Activated T-helper 1 cell treated with Interleukin-2 at 50 U/mL for 16 hours (primary cell): ENCODE measurements at regions not wholly inside any gene's neighbourhood (a gene's known extent, or its start where the extent isn't known, plus 50 kb on each side); places are given as distances from the start of the nearest gene placed in this dataset.
"Not testable (repeated sequence)": the region's sequence is repeated elsewhere in the genome, so short reads cannot be mapped to it uniquely, and the experiment has no call there.

ENCODE experiments used
- DNase-seq: peaks from one replicate; pipeline ENCODE4 v3.0.0-alpha.2; 2020; ENCODE audit warnings: low read depth

DNA sequence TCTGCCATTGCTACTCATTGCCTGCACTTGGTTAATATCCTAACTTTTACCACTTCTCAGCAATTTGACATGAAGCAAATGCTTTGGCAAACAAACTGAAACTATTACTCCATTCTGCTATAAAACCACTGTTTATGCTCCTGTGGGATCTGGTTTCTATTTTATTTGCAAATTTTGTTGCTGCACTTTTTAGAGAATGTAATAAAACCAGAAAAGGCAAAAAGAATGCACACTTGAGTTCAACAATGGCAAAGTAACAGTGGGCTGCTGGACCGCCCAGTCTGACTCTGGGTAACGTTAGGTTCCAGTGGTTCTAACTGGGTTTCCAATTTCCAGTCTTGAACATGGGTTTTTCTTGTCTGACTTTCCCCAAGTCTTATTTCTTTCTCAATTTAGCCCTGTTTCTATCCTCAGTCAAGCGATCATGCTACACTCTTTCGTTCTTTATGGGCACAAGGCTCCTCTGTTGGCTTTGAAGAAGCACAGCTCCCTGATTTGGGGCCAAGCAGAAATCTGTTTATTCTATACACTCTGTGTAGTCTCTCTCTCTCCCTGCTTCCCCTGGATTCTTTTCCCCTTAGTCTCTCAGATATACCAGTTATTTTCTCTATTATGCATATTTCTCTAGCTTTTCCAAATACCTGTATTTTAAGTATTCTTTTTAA is 129.2 kb upstream of the FAM3C start:
- no peak for DNase-seq

DNA sequence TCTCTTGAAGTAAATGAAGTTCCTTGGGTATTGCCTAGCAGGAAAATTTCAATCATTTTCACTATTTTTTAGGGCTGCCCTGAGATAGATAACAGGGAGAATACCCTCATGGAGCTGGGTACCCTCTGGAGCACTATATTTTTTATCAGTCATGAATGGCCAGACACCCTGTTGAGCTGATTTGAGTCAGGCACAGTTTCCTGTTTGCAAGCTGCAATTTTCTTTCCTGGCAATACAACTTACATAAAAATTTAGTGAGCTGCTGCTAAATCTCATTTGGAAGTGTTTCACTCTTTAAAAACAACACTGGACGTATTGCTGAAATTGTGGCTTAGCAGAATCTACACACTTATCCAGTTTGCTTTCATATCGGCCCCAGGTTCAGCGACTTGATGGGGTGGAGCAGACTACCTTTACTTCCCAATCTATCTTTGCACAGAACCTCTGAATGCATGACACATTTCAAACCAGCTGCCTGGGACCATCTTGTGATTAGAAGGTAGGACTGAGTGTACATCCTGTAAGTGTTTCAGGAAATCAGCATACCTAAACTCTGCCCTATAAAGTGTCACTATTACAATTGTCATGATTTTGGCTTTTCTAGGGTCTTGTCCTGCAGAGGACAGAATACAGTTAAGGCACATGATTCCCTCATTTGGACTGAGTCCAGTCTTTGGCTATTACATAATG is 125.7 kb upstream of the FAM3C start:
- no peak for DNase-seq

DNA sequence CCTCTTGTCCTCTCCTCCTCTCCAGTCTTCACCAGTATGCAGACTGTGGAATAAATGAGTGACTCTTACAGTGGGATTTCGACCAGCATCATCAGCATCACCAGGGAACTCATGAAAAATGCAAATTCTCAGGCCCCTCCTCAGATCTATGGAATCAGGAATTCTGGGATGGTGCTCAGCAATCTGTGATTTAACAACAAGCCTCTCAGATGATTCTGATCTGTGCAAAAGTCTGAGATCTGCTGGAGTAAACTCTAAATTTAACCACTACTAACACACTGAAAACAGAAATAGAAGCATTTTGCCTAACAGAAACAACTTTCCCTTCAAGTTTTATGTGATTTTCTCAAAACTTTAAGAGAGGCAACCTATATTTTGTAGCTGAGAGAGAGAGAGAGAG is 124.8 kb upstream of the FAM3C start:
- DNase-seq, result no peak

DNA sequence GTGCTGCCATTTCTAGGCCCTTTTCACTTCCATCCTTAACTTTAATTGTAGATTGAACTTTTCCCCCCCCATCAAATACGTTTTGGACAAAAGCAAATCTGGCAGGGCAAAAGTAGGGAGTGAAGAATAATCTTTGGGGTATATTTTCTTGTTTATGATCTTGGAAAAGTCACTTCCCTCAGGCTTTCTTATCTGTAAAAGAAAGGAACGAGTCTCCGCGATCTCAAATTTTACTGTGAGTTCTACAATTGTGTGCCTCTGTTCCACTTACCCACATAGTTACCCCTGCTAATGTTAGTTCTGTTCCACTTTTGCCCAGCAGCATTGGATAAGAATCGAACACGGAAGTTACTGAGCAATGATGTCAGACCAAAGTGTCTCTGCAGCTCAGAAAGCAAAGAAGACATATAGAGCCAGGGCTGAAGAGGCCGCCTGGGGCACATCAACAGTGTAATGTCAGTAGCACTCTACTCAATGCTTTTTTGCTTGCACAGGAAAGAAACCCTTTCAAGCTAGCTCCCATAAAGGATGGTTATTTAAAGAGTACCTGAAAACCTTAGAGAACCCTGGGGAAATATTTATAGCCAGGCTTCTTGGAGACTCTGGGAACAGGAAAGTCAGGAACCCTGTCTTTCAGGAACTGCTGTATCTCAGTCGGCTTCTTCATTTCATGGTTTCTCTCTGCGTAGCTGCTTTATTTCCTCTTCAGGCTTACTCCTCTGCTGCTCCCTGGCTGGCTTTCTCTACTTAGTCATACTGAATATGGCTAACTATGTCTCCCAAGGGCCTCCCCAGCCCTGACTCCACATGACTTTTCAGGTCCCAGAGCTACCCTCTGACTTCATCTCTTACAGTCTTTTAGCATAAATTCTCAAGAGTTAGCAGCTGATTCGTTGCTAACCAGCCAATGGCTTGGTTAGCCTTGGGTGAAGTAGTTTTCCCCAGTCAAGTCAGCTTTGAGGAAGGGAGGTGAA is 123.7 kb upstream of the FAM3C start:
- DNase-seq, result no peak

DNA sequence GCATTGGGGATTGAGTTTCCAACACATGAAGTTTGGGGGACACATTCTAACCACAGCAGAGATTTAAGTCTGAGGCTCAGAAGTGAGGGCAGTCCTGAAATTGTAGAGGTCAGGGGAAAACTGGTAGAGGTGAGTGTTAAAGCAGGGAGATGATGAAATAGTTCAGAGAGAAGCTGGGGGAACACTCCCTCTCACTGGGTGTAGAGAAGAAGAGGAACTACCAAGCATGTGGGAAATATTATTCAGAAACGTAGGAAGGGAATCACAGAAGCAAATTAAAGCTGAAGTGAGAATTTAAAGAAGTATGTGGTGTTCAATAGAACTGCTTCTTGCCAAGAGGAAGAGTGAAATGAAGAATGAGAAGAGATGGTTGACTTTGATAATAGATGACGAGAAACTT is 121.5 kb upstream of the FAM3C start:
- DNase-seq, result no peak

DNA sequence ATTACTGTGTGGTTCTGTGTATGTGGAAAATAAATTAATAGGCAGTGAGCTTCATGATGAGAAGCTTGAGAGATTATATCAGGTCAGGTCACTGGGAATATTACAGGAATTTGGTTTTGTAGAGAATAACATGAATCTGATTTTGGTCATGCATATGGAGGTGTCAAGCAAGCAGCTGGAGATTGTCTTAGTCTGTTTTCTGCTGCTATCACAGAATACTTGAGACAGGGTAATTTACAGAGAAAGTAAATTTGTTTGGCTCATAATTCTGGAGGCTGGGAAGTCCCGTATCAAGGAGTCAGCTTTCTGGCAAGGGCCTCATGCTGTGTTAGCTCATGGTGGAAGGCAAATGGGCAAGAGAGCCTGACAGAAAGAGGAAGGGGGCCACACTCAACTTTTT is 120.7 kb upstream of the FAM3C start:
- DNase-seq, result no peak

DNA sequence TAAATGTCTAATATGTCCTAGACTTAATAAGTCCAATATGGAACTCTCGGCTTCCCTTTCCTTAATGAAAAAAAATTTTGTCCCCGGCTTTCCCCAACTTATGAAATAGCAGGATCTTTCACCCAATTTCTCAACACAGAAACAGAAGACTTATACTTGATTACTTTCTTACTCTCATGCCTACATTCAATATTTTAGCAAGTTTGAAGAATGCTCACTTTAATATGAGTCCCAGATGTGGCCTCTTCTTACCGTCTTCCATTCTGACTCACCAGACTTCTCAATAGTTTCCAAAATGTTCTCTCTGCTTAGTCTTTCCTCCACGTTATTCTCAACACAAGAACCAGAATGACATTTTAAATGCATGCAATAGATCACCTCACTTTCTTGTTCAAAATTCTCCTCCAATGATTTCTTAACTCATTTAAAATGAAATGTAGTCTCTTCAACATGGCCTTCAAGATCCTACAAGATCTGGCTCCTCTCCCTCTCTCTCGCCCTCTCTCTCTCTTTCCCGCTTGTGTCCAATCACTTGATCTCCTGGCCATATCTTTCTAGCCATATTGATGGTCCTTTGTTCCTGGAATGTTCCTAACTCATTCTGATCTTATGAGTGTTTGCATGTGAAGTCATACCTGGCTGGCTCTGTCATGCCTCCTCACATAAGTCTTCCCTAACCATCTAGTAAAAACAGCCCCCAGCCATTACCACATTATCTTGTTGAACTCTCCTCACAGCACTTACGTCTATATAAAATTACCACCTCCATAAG is 119.7 kb upstream of the FAM3C start:
- no peak for DNase-seq

DNA sequence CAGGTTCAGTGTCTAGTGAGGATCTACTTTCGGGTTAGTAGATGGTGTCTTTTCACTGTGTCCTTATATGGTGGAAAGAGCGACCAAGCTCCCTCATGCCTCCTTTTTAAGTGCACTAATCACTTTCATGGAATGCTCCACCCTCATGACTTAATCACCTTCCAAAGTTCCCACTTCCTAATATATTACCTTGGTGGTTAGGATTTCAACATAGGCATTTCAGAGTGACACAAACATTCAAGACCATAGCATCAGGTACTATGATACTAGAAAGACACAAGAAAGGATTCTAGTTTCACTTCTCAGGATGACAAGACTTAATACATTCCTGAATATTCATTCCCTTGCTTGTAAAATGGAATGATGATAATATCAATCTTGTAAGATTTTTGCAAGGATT is 119.1 kb upstream of the FAM3C start:
- DNase-seq, result no peak

DNA sequence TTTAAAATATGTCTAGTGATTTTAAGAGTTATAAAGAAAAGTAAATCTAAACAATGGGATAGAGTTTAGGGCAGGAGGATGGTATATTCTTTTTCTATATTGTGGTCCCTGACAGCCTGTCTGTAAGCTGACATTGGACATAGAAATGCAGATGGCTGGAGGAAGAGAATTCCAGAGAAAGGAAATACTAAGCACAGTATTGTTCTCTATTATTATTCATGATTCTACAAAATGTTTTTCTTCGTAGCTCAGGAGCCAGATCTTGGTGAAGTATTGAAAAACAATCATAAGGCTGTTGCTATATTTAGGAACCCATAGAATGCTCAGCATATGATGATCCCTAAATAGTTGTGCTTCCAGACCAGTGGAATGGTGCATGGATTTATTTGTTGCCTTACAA is 117.0 kb upstream of the FAM3C start:
- no peak for DNase-seq

DNA sequence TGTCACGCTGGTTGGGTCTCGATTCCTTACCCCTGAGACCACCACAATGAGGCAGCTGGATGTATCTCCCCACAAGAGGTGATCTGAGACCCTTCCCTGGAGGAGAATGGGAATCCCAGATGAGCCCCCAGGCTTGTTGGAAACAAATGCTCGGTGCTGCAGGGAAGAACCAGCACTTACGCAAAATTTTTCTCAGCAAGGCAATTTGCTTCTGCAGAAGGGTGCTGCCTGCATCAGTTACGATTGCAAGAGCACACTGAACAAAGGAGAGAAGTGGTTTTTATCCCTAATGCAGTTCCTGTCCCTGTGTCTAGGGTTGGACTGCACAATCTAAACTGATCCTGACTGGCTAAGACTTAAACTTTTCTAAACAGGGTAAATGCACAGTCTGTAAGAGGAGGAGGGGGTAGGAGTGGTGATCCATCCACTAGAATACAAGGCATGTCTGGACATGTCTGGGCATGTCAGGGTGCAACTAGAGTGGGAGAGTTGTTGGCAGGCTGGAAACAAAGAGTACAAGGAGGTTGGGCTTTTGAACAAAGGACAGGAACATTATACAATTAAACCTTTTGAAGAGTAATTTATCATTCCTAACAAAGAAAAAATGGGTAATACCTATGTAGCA is 114.9 kb upstream of the FAM3C start:
- no peak for DNase-seq

DNA sequence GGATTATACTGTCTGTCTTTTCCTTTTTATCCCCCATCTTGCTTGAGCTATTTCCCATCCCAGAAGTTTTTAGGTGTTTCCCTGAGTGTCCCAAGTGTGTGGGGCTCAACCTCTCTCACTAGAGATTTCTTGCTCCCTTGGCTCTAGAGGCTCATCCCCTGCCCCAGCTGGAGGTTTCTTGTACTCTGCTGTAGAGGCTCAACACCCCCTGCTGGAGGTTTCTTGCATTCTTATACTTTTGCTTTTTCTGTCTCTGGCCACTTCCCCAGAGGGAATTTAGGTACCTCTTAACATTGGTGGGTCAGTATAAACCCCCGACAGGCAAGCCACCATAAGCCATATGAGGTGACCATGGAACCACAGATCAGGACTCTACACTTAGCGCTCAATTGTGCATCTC is 114.2 kb upstream of the FAM3C start:
- DNase-seq, result no peak

DNA sequence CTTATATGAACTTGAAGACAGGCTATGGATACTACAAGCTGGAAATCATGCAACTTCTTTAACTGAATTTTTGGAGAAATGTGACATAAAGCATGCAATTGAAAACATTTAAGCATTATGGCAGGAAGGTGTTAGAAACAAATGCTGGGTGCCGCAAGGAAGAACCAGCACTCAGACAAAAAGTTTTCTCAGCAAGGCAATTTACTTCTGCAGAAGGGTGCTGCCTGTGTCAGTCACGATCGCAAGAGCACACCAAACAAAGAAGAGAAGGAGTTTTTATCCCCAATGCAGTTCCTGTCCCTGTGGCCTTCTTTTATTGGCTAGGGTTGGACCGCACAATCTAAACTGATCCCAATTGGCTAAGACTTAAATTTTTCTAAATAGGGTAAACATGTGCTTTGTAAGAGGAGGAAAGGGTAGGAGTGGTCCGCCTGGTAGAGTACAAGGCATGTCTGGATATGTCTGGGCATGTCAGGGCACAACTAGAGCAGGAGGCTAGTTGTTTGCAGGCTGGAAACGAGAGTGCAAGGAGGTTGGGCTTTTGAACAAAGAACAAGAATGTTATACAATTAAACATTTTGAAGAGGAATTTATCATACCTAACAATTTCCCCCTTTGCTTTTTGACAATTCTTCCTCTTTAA is 109.6 kb upstream of the FAM3C start:
- DNase-seq, result no peak

DNA sequence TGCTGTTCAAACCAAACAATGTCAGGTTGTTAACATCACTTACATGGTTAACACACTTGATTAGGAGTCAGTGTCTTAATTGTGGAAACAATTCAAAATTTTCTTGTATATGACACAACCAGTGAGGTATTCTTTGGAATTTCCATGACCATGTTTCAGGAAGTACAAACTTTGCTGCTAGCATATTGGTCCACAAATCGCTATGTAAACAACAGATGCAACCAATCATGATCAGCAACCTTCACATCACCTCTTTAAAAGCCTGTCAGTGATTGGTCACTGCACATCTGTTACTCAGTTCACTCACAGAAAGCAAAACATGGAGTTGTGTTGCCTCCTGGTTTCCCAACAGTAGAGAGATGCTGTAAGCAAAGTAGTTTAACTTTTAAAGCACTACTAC is 108.9 kb upstream of the FAM3C start:
- DNase-seq, result no peak

DNA sequence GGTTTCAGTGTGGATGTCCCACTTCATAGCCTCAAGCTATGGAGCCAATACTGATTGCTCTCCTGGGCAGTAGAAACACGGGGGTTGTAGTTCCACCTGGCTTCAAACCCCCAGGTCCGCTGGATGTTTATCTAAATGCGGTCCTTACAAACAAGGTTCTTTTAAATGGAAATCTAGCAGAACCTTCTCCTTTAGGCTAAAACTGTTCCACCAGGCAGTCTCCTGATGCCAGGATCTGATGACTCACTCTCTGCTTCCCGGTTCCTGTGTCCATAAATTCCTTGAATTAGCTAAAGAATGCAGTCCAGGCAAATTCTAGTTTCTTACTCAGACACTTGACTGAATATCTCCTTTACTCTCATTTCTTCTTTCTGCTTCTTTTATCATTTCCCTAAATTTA is 108.4 kb upstream of the FAM3C start:
- DNase-seq, result no peak

DNA sequence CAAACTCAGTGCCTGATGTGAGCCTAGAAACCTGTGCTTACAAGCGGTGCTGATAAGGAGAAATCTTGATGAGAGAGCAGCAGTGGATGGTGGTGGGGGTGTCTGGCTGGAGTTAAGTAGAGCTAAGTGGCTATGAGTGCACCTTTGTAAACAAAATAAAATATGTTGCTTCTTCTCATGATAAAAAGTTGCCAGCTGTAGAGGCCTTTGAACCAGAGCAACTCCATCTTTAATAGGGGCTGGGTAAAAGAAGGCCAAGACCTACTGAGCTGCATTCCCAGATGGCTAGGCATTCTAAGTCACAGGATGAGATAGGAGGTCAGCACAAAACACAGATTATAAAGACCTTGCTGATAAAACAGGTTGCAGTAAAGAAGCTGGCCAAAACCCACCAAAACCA is 107.6 kb upstream of the FAM3C start:
- DNase-seq, result no peak

DNA sequence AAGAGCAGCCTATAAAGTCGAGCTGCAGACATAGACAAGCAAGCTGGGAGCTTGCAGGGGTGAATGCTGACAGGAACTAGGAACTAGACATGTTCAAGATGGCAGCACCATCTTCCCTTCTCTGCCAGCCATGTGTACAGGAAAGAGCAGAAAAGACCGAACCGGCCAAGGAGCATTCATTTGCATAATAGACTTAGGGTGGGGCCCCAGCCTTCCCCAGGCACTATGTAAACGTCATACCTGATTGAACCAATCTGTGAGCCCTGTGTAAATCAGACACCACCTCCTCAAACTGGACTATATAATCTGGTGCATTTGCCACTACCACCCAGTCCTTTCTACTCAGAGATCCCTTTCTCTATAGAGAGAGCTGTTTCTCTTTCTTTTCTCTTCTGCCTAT is 106.9 kb upstream of the FAM3C start:
- no peak for DNase-seq

DNA sequence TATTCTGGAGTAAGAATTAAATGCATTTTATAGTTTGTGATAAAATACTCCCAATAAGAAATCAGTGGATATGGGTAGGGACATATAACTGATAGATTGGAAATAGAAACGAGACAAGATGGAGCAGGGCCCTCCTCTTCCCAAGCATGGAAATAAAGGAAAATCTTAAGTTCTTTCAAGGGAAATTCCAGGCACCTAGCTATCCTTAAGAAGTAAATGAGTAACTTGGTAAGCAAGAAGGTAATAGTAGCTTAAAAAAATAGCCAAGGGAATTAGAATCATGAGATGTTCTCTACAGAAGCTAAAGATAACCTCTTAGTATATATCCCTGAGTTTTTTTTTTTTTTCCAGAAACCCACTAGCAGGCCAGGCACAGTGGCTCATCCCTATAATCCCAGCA is 105.5 kb upstream of the FAM3C start:
- no peak for DNase-seq

DNA sequence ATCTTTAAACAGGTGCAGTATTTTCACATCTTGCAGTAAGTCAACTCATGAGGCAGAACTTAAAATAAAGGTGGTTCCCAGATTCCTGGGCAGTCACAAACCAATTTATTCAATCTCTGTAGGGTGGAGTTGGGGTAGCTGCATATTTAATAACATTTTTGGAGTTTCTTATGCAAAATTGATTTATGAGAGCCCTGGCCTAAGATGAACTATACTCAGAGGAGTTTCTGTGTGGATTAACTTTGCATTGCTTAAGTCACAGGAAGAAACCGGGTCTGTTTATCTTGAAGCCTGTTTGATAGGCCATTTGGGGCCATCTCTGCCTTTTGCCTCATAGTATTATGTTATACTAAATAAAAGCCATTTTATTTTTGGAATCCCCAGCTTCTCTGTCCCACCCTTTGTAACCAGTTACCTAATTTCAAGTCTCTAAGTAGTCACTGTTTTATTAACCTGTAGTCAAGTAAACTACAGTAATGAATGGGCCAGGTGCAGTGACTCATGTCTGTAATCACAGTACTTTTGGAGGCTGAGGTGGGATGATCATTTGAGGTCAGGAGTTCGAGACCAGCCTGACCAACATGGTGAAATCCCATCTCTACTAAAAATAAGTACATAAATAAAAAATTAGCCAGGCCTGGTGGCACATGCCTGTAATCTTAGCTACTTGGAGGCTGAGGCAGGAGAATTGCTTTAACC is 104.4 kb upstream of the FAM3C start:
- no peak for DNase-seq

DNA sequence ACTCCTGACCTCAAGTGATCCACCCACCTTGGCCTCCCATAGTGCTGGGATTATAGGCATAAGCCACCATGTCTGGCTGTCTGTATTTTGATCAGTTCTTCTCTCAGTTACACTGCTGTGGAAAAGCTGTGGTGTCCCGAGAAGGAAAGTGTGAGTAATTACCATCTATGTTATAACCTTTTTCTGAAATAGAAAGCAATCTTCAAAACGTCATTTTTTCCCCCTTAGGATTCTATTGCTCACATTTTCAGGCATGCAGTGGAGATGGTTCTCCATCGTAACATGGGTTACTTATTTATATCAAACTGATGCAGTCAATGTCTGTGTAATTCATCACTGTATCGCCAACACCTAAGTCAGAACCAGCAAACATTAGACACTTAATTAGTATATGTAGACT is 103.5 kb upstream of the FAM3C start:
- no peak for DNase-seq

DNA sequence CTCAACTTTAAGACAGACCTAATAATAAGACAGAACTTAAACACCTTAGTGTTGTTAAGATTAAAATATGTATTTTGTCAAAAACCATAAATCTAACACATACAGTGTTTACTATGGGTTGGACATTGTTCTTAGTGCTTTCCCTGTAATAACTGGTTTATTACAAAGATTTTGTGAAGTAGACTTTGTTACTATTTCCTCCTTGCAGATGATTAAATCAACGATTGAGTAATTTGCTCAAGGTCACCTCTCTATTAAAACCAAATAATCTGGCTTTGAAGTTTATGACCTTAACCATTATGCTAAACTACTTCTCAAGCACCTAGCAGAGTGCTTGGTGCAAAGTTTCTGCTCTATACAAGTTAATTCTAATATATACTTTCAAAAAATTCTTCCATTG is 102.7 kb upstream of the FAM3C start:
- no peak for DNase-seq

DNA sequence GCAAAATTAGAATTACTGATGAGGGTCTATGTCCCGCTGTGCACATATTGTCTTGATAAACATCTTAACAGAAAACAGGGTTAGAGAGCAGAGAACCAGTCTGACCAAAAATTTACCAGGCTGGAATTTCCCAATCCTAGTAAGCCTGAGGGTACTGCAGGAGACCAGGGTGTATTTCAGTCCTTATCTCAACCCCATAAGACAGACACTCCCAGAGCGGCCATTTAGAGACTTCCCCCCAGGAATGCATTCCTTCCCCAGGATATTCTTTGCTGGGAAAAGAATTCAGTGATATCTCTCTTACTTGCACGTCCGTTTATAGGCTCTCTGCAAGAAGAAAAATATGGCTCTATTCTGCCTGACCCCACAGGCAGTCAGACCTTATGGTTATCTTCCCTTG is 101.4 kb upstream of the FAM3C start:
- DNase-seq, result not testable (repeated sequence)
